H9 (cell line): ENCODE measurements at regions not wholly inside any gene's neighbourhood (a gene's known extent, or its start where the extent isn't known, plus 50 kb on each side); places are given as distances from the start of the nearest gene placed in this dataset.
A peak's percentile ranks its signal among the peaks of the same experiment; 100 is the strongest.

Experiments used
- DNase-seq: peaks from one replicate; pipeline ENCODE4 v3.0.0-alpha.2; 2017
- H2AFZ ChIP-seq: one replicate; pipeline ENCODE4 v1.6.1; 2013; ENCODE audit warnings: mild to moderate bottlenecking, low read length, control low read depth, moderate library complexity
- H2AK5ac ChIP-seq: 2 replicates; pipeline ENCODE4 v1.6.1; 2013; ENCODE audit warnings: low read length, control low read depth, mixed read lengths; ENCODE audit not compliant: insufficient read length
- H2BK120ac ChIP-seq: one replicate; pipeline ENCODE4 v1.6.1; 2013; ENCODE audit warnings: low read depth, mild to moderate bottlenecking, low read length, control low read depth, inconsistent platforms; ENCODE audit not compliant: poor library complexity, severe bottlenecking
- H2BK12ac ChIP-seq: 2 replicates; pipeline ENCODE4 v1.6.1; 2013; ENCODE audit warnings: low read length, control low read depth, mixed read lengths, low read depth; ENCODE audit not compliant: insufficient read length
- H2BK15ac ChIP-seq: 2 replicates; pipeline ENCODE4 v1.6.1; 2013; ENCODE audit warnings: low read depth, low read length, control low read depth
- H2BK20ac ChIP-seq: one replicate; pipeline ENCODE4 v1.6.1; 2013; ENCODE audit warnings: low read depth, mild to moderate bottlenecking, low read length, control low read depth, inconsistent platforms; ENCODE audit not compliant: poor library complexity, severe bottlenecking
- H2BK5ac ChIP-seq: 2 replicates; pipeline ENCODE4 v1.6.1; 2013; ENCODE audit warnings: low read length, control low read depth, mixed read lengths; ENCODE audit not compliant: insufficient read length
- H3K14ac ChIP-seq: 2 replicates; pipeline ENCODE4 v1.6.1; 2013; ENCODE audit warnings: low read length, control low read depth; ENCODE audit not compliant: insufficient read depth
- H3K18ac ChIP-seq: 2 replicates; pipeline ENCODE4 v1.6.1; 2013; ENCODE audit warnings: low read depth, mild to moderate bottlenecking, mixed read lengths, low read length, control low read depth; ENCODE audit not compliant: insufficient read length
- H3K23ac ChIP-seq: 2 replicates; pipeline ENCODE4 v1.6.1; 2013; ENCODE audit warnings: low read length, control low read depth, mixed read lengths, low read depth; ENCODE audit not compliant: insufficient read length
- H3K23me2 ChIP-seq: 2 replicates; pipeline ENCODE4 v1.6.1; 2013; ENCODE audit warnings: low read depth, mild to moderate bottlenecking, mixed read lengths, low read length, control low read depth; ENCODE audit not compliant: insufficient read length, poor library complexity, severe bottlenecking
- H3K27ac ChIP-seq: 2 replicates; pipeline ENCODE4 v1.5.1; 2013; ENCODE audit warnings: low read length, control low read depth, mixed read lengths, low read depth; ENCODE audit not compliant: insufficient read length
- H3K27me3 ChIP-seq: 2 replicates; pipeline ENCODE4 v1.6.1; 2013; ENCODE audit warnings: low read length, control low read depth, inconsistent platforms; ENCODE audit not compliant: insufficient read depth
- H3K4ac ChIP-seq: 2 replicates; pipeline ENCODE4 v1.6.1; 2013; ENCODE audit warnings: low read depth, mild to moderate bottlenecking, control low read depth, inconsistent platforms, low read length, moderate library complexity
- H3K4me1 ChIP-seq: 2 replicates; pipeline ENCODE4 v1.6.1; 2013; ENCODE audit warnings: low read length, control low read depth, inconsistent platforms; ENCODE audit not compliant: insufficient read depth
- H3K4me2 ChIP-seq: 2 replicates; pipeline ENCODE4 v1.6.1; 2013; ENCODE audit warnings: low read length, control low read depth, mixed read lengths; ENCODE audit not compliant: insufficient read length, insufficient read depth
- H3K56ac ChIP-seq: 2 replicates; pipeline ENCODE4 v1.6.1; 2013; ENCODE audit warnings: low read depth, mild to moderate bottlenecking, mixed read lengths, low read length, control low read depth; ENCODE audit not compliant: insufficient read length
- H3K79me1 ChIP-seq: 2 replicates; pipeline ENCODE4 v1.6.1; 2013; ENCODE audit warnings: low read depth, mild to moderate bottlenecking, moderate library complexity, low read length, control low read depth, inconsistent platforms; ENCODE audit not compliant: insufficient read depth, poor library complexity, severe bottlenecking
- H3K79me2 ChIP-seq: 2 replicates; pipeline ENCODE4 v1.6.1; 2013; ENCODE audit warnings: low read length, control low read depth, inconsistent platforms; ENCODE audit not compliant: insufficient read depth
- H3K9ac ChIP-seq: 2 replicates; pipeline ENCODE4 v1.6.1; 2013; ENCODE audit warnings: low read length, control low read depth, mixed read lengths; ENCODE audit not compliant: insufficient read length; ENCODE audit errors: extremely low read depth
- H3K9me3 ChIP-seq: one replicate; pipeline ENCODE4 v1.6.1; 2013; ENCODE audit warnings: low read depth, low read length, inconsistent platforms; ENCODE audit not compliant: control insufficient read depth
- H3T11ph ChIP-seq: one replicate; pipeline ENCODE4 v1.6.1; 2013; ENCODE audit warnings: mild to moderate bottlenecking, low read length, control low read depth, inconsistent platforms
- H4K20me1 ChIP-seq: one replicate; pipeline ENCODE4 v1.6.1; 2013; ENCODE audit not compliant: control insufficient read depth, insufficient read length, insufficient read depth
- H4K5ac ChIP-seq: 2 replicates; pipeline ENCODE4 v1.6.1; 2013; ENCODE audit warnings: low read depth, mild to moderate bottlenecking, mixed read lengths, low read length, control low read depth; ENCODE audit not compliant: insufficient read length
- H4K8ac ChIP-seq: replicated peaks from 2 replicates; pipeline ENCODE4 v1.6.1; 2013; ENCODE audit warnings: low read length, control low read depth, mixed read lengths, low read depth; ENCODE audit not compliant: insufficient read length
- H4K91ac ChIP-seq: 2 replicates; pipeline ENCODE4 v1.6.1; 2013; ENCODE audit warnings: low read depth, mild to moderate bottlenecking, moderate library complexity, mixed read lengths, low read length, control low read depth; ENCODE audit not compliant: insufficient read length
- H3K27ac Mint-ChIP-seq, 3 experiments: 2 replicates in 2 of 3; 3 replicates in 1 of 3; pipeline ENCODE4 v1.8.0; 2020 to 2021; ENCODE audit warnings: mixed read lengths in 3 of 3, mild to moderate bottlenecking in 1 of 3, moderate library complexity in 1 of 3
- H3K27me3 Mint-ChIP-seq: 2 replicates; pipeline ENCODE4 v1.8.0; 2021; ENCODE audit warnings: low read depth, mild to moderate bottlenecking, moderate library complexity, mixed read lengths
- H3K36me3 Mint-ChIP-seq, 3 experiments: 2 replicates in 2 of 3; 3 replicates in 1 of 3; pipeline ENCODE4 v1.8.0; 2020 to 2021; ENCODE audit warnings: low read depth in 3 of 3, mixed read lengths in 3 of 3; ENCODE audit not compliant: insufficient read depth in 1 of 3
- H3K4me1 Mint-ChIP-seq, 2 experiments: 2 replicates each; pipeline ENCODE4 v1.8.0; 2020; ENCODE audit warnings: mixed read lengths in 2 of 2
- H3K4me3 Mint-ChIP-seq, 2 experiments: 2 replicates in 1 of 2; 3 replicates in 1 of 2; pipeline ENCODE4 v1.8.0; 2020 to 2021; ENCODE audit warnings: mild to moderate bottlenecking in 2 of 2, mixed read lengths in 2 of 2, moderate library complexity in 1 of 2
- H3K9me3 Mint-ChIP-seq, 2 experiments: 2 replicates in 1 of 2; 3 replicates in 1 of 2; pipeline ENCODE4 v1.8.0; 2020; ENCODE audit warnings: mild to moderate bottlenecking in 2 of 2, mixed read lengths in 2 of 2, moderate library complexity in 1 of 2
- CTCF ChIP-seq: fragments of 200-600 bp; sonication (generic); conservative IDR thresholded peaks from 3 replicates; pipeline ENCODE4 v1.8.0; 2021; ENCODE audit warnings: antibody characterized with exemption, mild to moderate bottlenecking
- WGBS: extraction: QIAGEN DNeasy Blood & Tissue Kit; methylation state at CpG from one replicate; pipeline ENCODE4 v1.1.7; 2013; ENCODE audit warnings: missing lambda C conversion rate, low lambda C conversion rate, mixed read lengths; ENCODE audit not compliant: insufficient read length; ENCODE audit errors: extremely low coverage; 5-methylcytosine and 5-hydroxymethylcytosine counted together

- Mint-ChIP-seq H3K9me3 (no peaks in the 10 kb centered on the region), H3K27ac (peak overlapping the region in 2 of 3 experiments; percentile 60 to 76; a peak in 2 of 7 replicates), H3K4me3 (peak overlapping the region; percentile 78 to 94), H3K4me1 (peaks cover 36 to 46% of the 10 kb centered on the region in 2 experiments), H3K36me3 (no peaks in the 10 kb centered on the region; a peak in 2 of 7 replicates), H3K27me3 (peaks cover 42% of the 10 kb centered on the region)
- Histone ChIP-seq H2BK15ac (no peak overlapping the region), H2BK120ac (no peak overlapping the region), H3K9me3 (no peaks in the 10 kb centered on the region), H4K8ac (no peak overlapping the region), H3K27me3 (peaks cover 5% of the 10 kb centered on the region; the same call in 1 of the 2 replicates), H2BK12ac (no peak overlapping the region), H2BK5ac (no peak overlapping the region), H3K14ac (peak overlapping the region; percentile 83; the same call in 1 of the 2 replicates), H3K56ac (no peak overlapping the region), H3K79me1 (no peaks in the 10 kb centered on the region), H3K9ac (peak overlapping the region; percentile 61), H2AFZ (peak overlapping the region; percentile 11), H3T11ph (no peak overlapping the region), H3K18ac (no peak overlapping the region), H3K4me2 (peak overlapping the region; percentile 97), H4K5ac (no peak overlapping the region), H3K23me2 (peaks cover 28% of the 10 kb centered on the region), H3K4ac (no peak overlapping the region), H2AK5ac (no peak overlapping the region), H2BK20ac (no peak overlapping the region), H4K20me1 (no peaks in the 10 kb centered on the region), H4K91ac (no peak overlapping the region), H3K27ac (no peak overlapping the region), H3K23ac (no peak overlapping the region), H3K79me2 (no peaks in the 10 kb centered on the region), H3K4me1 (peaks cover 1% of the 10 kb centered on the region; the same call in 1 of the 2 replicates)
- WGBS, result no CpG with 5 or more reads among the region's 54 CpGs
- peak; percentile 66 for DNase-seq
- TF ChIP-seq CTCF, result no peak
Measured at GRCh38 chr12:24562771-24563431, 386.0 kb downstream of the BCAT1 start.
